Transverse colon (tissue), 4 donors: ENCODE measurements at regions not wholly inside any gene's neighbourhood (a gene's known extent, or its start where the extent isn't known, plus 50 kb on each side); places are given as distances from the start of the nearest gene placed in this dataset.

Experiments used
- DNase-seq: peaks from one replicate; pipeline ENCODE4 v3.0.0-alpha.2; 2019
- H3K27ac ChIP-seq, 4 donors: fragments of 200-600 bp; sonication (generic); 2 replicates each; pipeline ENCODE4 v1.5.1; 2016 to 2018; ENCODE audit warnings: inconsistent platforms in 4 of 4
- H3K27me3 ChIP-seq: fragments of 200-600 bp; sonication (generic); 2 replicates; pipeline ENCODE4 v1.5.1; 2017; ENCODE audit warnings: inconsistent platforms
- H3K36me3 ChIP-seq, 4 donors: fragments of 200-600 bp; sonication (generic); 2 replicates each; pipeline ENCODE4 v1.5.1; 2017 to 2019; ENCODE audit warnings: inconsistent platforms in 4 of 4
- H3K4me1 ChIP-seq, 4 donors: fragments of 200-600 bp; sonication (generic); 2 replicates each; pipeline ENCODE4 v1.5.1; 2017 to 2020; ENCODE audit warnings: inconsistent platforms in 4 of 4
- H3K4me3 ChIP-seq, 4 donors: fragments of 200-600 bp; sonication (generic); 1 replicate in 1 of 4; 2 replicates in 3 of 4; pipeline versions ENCODE4 v1.5.1 to v1.6.1; 2017 to 2019; ENCODE audit warnings: inconsistent platforms in 4 of 4
- H3K9me3 ChIP-seq, 2 donors: fragments of 200-600 bp; sonication (generic); 2 replicates each; pipeline ENCODE4 v1.5.1; 2017 to 2019; ENCODE audit warnings: inconsistent platforms in 2 of 2
- EP300 ChIP-seq: sonication (generic); formaldehyde crosslinking; IDR thresholded peaks from one replicate; pipeline ENCODE4 v1.6.1; 2017; ENCODE audit warnings: antibody characterized with exemption, low read depth
- POLR2A ChIP-seq: fragments of 450-650 bp; IDR thresholded peaks from one replicate; pipeline ENCODE4 v1.6.1; 2016; ENCODE audit warnings: antibody characterized with exemption, mild to moderate bottlenecking, moderate library complexity
- POLR2AphosphoS5 ChIP-seq, 3 donors: sonication (generic); formaldehyde crosslinking; IDR thresholded peaks; one replicate each; pipeline ENCODE4 v1.6.1; 2016; ENCODE audit warnings: antibody characterized with exemption in 3 of 3
- WGBS, 2 donors: methylation state at CpG; one replicate each; pipeline ENCODE4 v1.1.5; 2018; ENCODE audit warnings: low coverage in 1 of 2; 5-methylcytosine and 5-hydroxymethylcytosine counted together
- in situ Hi-C, 4 donors: fragments of 200-750 bp; cut with MboI; loops; one replicate each; pipeline versions ENCODE4 v1.15.0 to v1.15.1; 2017; ENCODE audit warnings: low sequenced_read_pairs in 3 of 4, low pct_ligation_motif_present in 1 of 4, low pct_unique_long_range_greater_than_20kb in 1 of 4
- intact Hi-C: fragments of 100-400 bp; cut with DNase I; formaldehyde crosslinking; loops from one replicate; pipeline ENCODE4 v1.15.1; 2023; ENCODE audit warnings: low total_unique reads
- TF ChIP-seq, protein P1 (sequence below), 5 experiments: fragments of 200-600 bp in 3 of 5; fragments of 450-650 bp in 2 of 5; sonication (generic) in 3 of 5; IDR thresholded peaks; 1 replicate in 2 of 5; 2 replicates in 3 of 5; pipeline ENCODE4 v1.5.1; 2016 to 2017; ENCODE audit warnings: antibody characterized with exemption in 5 of 5, inconsistent platforms in 3 of 5, mild to moderate bottlenecking in 2 of 5, moderate library complexity in 1 of 5

DNA sequence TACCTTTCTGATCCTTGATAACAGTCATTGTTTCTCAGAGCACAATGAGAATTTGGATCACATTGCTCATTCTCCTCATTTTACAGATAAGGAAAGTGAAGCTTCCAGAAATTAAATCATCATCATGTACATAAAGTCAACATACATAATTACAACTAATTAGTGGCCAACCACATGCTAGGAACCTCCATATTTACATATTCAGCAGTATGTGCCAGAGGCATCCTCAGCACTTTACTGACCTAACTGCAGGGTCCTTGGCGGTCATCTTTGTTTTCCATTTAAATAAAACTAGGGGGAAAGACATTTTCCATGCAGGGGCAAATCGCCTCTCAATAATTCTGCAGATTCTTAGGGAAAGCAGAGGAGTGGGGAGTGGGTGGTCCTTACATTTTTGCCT, 752.9 kb downstream of the KCNJ2 start:
- Histone ChIP-seq H3K27me3 (no peaks in the 10 kb centered on the region), H3K4me1 (no peaks in the 10 kb centered on the region), H3K36me3 (no peaks in the 10 kb centered on the region), H3K27ac (no peak overlapping the region), H3K9me3 (peaks cover 0 to 3% of the 10 kb centered on the region in 2 donors), H3K4me3 (no peak overlapping the region)
- WGBS, 2 donors: 70 to 75% methylated on average over 2 of the region's 2 CpGs
- intact Hi-C loops (no loop called here), in situ Hi-C loops (no loop called here)
- DNase-seq: no peak
- TF ChIP-seq POLR2AphosphoS5 (IDR thresholded peaks at IDR 0.05) (no peak), EP300 (no peak), POLR2A (no peak)
- TF ChIP-seq, protein P1, sequence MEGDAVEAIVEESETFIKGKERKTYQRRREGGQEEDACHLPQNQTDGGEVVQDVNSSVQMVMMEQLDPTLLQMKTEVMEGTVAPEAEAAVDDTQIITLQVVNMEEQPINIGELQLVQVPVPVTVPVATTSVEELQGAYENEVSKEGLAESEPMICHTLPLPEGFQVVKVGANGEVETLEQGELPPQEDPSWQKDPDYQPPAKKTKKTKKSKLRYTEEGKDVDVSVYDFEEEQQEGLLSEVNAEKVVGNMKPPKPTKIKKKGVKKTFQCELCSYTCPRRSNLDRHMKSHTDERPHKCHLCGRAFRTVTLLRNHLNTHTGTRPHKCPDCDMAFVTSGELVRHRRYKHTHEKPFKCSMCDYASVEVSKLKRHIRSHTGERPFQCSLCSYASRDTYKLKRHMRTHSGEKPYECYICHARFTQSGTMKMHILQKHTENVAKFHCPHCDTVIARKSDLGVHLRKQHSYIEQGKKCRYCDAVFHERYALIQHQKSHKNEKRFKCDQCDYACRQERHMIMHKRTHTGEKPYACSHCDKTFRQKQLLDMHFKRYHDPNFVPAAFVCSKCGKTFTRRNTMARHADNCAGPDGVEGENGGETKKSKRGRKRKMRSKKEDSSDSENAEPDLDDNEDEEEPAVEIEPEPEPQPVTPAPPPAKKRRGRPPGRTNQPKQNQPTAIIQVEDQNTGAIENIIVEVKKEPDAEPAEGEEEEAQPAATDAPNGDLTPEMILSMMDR (IDR thresholded peaks at IDR 0.05): no peak

DNA sequence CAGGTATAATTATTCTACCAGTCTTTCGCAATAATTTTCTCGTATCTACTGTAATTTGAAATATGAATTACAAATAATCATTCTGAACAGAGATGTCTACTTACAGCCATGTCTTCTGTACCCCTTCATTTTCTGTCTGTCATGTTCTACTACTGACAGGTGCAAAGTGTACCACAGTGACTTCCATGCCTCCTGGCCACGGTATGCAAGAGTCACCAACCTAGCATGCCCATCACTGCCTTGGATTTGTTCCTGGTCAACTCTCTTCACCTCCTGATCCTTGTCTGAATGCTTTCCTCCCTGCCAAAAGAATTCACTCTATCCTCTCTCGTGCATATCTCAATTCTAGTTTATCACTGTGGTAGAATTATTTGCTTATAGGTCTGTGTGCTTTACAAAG, 755.4 kb downstream of the KCNJ2 start:
- no peak for DNase-seq
- Histone ChIP-seq H3K9me3 (no peaks in the 10 kb centered on the region), H3K4me3 (no peak overlapping the region), H3K4me1 (no peaks in the 10 kb centered on the region), H3K36me3 (no peaks in the 10 kb centered on the region), H3K27ac (no peak overlapping the region), H3K27me3 (no peaks in the 10 kb centered on the region)
- TF ChIP-seq, protein P1 (IDR thresholded peaks at IDR 0.05): no peak
- TF ChIP-seq EP300 (no peak), POLR2AphosphoS5 (IDR thresholded peaks at IDR 0.05) (no peak), POLR2A (no peak)
- in situ Hi-C loops (no loop called here), intact Hi-C loops (no loop called here)
- WGBS, 2 donors: 68 to 73% methylated on average over 3 to 4 of the region's 4 CpGs

DNA sequence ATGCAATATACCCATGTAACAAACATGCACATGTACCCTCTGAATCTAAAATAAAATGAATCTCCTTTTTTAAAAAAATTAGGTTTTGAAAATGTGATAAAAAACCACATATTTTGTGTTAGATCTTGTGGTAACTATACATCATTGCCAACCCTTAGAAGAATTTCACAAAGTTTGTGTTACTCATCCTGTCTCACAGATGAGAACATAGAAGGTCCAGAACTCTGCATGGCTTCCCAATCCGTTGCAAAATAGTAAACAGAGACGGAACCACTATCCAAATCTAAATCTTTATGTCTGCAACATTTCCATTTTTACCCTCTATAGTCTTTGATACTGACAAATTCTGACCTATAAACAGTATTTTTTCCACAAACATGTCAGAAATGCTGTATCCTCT, 759.9 kb downstream of the KCNJ2 start:
- H3K27me3 ChIP-seq: no peaks in the 10 kb centered on the region
- DNase-seq: no peak
- H3K9me3 ChIP-seq: no peaks in the 10 kb centered on the region
- no peaks in the 10 kb centered on the region for H3K36me3 ChIP-seq
- H3K27ac ChIP-seq: no peak overlapping the region
- 61 to 67% methylated on average over 2 of the region's 2 CpGs for WGBS, 2 donors
- no peak for TF ChIP-seq POLR2AphosphoS5 (IDR thresholded peaks at IDR 0.05)
- no peak overlapping the region for H3K4me3 ChIP-seq
- H3K4me1 ChIP-seq: no peaks in the 10 kb centered on the region
- intact Hi-C loops (no loop called here), in situ Hi-C loops (no loop called here)

DNA sequence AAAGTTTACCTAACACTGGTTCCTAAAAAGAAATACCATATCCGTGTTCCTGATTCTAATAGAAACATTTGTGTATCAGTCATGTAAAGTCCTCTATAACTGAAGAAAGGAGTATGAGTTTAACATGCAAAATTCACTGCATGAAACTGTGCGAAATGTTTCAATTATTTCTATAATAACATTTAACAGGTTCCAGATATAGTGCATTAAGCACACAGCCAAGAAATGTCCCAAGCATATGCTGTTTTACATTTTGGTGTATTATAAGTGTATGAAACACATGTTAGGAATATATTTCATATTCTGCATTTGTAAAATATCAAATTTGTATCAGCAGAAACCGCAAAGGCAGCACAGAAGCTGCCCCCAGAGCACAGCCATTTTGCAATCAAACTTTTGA, 764.9 kb downstream of the KCNJ2 start:
- no peak for DNase-seq
- no peaks in the 10 kb centered on the region for H3K4me1 ChIP-seq
- WGBS, 2 donors: 76 to 82% methylated on average over 3 of the region's 3 CpGs
- in situ Hi-C loops: no loop called here
- TF ChIP-seq, protein P1 (IDR thresholded peaks at IDR 0.05): no peak
- no peak for TF ChIP-seq POLR2AphosphoS5 (IDR thresholded peaks at IDR 0.05)
- TF ChIP-seq EP300: no peak
- TF ChIP-seq POLR2A: no peak
- no peak overlapping the region for H3K27ac ChIP-seq
- no peaks in the 10 kb centered on the region for H3K36me3 ChIP-seq
- no peaks in the 10 kb centered on the region for H3K27me3 ChIP-seq
- H3K9me3 ChIP-seq: no peaks in the 10 kb centered on the region
- intact Hi-C loops: no loop called here
- H3K4me3 ChIP-seq: no peak overlapping the region

DNA sequence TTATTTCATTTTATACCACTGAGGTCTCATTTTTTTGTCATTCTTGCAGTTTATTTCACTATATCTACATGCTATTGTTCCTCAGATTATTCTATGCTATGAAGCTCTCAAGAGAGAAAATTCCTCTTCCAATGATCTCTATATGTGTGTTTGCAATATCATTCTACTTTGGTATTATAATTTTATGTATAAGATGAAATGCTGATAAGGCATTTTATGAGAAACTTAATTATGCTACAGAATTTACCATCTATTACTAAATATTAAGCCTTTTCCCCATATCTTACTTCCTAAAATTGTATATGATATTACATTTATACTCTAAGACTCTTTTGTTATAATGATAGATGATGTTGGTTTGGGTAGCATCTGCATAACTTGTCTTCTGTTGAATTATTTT, 765.5 kb downstream of the KCNJ2 start:
- no peaks in the 10 kb centered on the region for H3K27me3 ChIP-seq
- no peak overlapping the region for H3K27ac ChIP-seq
- H3K36me3 ChIP-seq: no peaks in the 10 kb centered on the region
- no peaks in the 10 kb centered on the region for H3K9me3 ChIP-seq
- intact Hi-C loops: no loop called here
- no peaks in the 10 kb centered on the region for H3K4me1 ChIP-seq
- no peak for TF ChIP-seq POLR2AphosphoS5 (IDR thresholded peaks at IDR 0.05)
- TF ChIP-seq, protein P1 (IDR thresholded peaks at IDR 0.05): no peak
- no peak for TF ChIP-seq POLR2A
- no peak for TF ChIP-seq EP300
- DNase-seq: no peak
- in situ Hi-C loops: no loop called here
- H3K4me3 ChIP-seq: no peak overlapping the region
